SK-N-SH treated with all-trans-retinoic acid at 6 μM for 48 hours (cell line): ENCODE measurements at regions not wholly inside any gene's neighbourhood (a gene's known extent, or its start where the extent isn't known, plus 50 kb on each side); places are given as distances from the start of the nearest gene placed in this dataset.

Experiments used
- ARNTL ChIP-seq: fragments of 450-650 bp; formaldehyde crosslinking; IDR thresholded peaks from 2 replicates; pipeline ENCODE4 v1.5.0; 2020; ENCODE audit warnings: low read depth, mild to moderate bottlenecking, moderate library complexity, borderline replicate concordance
- BACH2 ChIP-seq: fragments of 250-450 bp; sonication (Bioruptor Pico); IDR thresholded peaks from 2 replicates; pipeline ENCODE4 v1.9.0; 2021; ENCODE audit warnings: mild to moderate bottlenecking, borderline replicate concordance
- ESRRG ChIP-seq: fragments of 250-450 bp; sonication (Bioruptor Pico); IDR thresholded peaks from 2 replicates; pipeline ENCODE4 v1.6.1; 2021; ENCODE audit warnings: mild to moderate bottlenecking
- POU6F1 ChIP-seq: fragments of 250-450 bp; sonication (Bioruptor Pico); IDR thresholded peaks from 2 replicates; pipeline ENCODE4 v1.8.0; 2021; ENCODE audit warnings: low read depth, mild to moderate bottlenecking, moderate library complexity, borderline replicate concordance
- PPARA ChIP-seq: fragments of 250-450 bp; sonication (Bioruptor Pico); IDR thresholded peaks from 2 replicates; pipeline ENCODE4 v1.5.0; 2020; ENCODE audit warnings: mild to moderate bottlenecking, borderline replicate concordance
- SNAI2 ChIP-seq: fragments of 250-450 bp; sonication (Bioruptor Pico); IDR thresholded peaks from 2 replicates; pipeline ENCODE4 v1.5.0; 2020; ENCODE audit warnings: mild to moderate bottlenecking, moderate library complexity
- ZFP3 ChIP-seq: fragments of 250-450 bp; sonication (Bioruptor Pico); IDR thresholded peaks from 2 replicates; pipeline ENCODE4 v1.5.0; 2020; ENCODE audit warnings: mild to moderate bottlenecking, moderate library complexity
- ZFP30 ChIP-seq: fragments of 450-650 bp; formaldehyde crosslinking; IDR thresholded peaks from 2 replicates; pipeline ENCODE4 v1.5.0; 2022; ENCODE audit warnings: mild to moderate bottlenecking, moderate library complexity
- ZNF565 ChIP-seq: fragments of 450-650 bp; formaldehyde crosslinking; conservative IDR thresholded peaks from 2 replicates; pipeline ENCODE4 v1.5.0; 2020; ENCODE audit warnings: low read depth, mild to moderate bottlenecking, moderate library complexity
- ZNF8 ChIP-seq: fragments of 450-650 bp; formaldehyde crosslinking; IDR thresholded peaks from 2 replicates; pipeline ENCODE4 v1.5.0; 2020; ENCODE audit warnings: mild to moderate bottlenecking, moderate library complexity
- TF ChIP-seq, protein P1 (sequence below): fragments of 250-450 bp; sonication (Bioruptor Pico); IDR thresholded peaks from 2 replicates; pipeline ENCODE4 v1.8.0; 2020; ENCODE audit warnings: mild to moderate bottlenecking, moderate library complexity, borderline replicate concordance
- TF ChIP-seq, protein P2 (sequence below): fragments of 250-450 bp; sonication (Bioruptor Pico); IDR thresholded peaks from 2 replicates; pipeline ENCODE4 v1.5.1; 2020; ENCODE audit warnings: low read depth, mild to moderate bottlenecking, moderate library complexity

DNA sequence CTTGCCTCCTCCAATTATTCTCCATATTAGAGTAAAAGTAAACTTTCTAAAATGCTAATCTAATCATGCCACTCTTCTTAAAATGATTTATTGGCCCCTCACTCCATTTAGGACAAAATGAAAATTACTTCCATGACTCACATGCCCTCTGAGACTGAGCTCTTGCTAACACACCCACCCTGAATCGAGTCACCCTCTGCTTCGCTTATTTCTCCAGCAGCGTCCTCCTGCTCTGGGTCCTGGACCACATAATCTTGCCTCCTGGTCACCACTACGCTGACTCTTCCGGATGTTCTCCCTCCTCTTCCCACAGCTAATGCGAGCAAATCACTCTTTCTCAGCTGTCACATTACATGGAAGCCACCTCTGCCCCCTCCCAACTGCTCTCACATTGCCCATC lies 384.0 kb upstream of the FZD8 start:
- TF ChIP-seq ZNF8 (no peak), BACH2 (CRISPR knock-in tag) (no peak), ZFP30 (CRISPR knock-in tag) (no peak), ESRRG (no peak), ZFP3 (no peak), ZNF565 (CRISPR knock-in tag) (no peak), PPARA (CRISPR knock-in tag) (no peak), SNAI2 (no peak), POU6F1 (CRISPR knock-in tag) (no peak), ARNTL (no peak)
- TF ChIP-seq, protein P1, sequence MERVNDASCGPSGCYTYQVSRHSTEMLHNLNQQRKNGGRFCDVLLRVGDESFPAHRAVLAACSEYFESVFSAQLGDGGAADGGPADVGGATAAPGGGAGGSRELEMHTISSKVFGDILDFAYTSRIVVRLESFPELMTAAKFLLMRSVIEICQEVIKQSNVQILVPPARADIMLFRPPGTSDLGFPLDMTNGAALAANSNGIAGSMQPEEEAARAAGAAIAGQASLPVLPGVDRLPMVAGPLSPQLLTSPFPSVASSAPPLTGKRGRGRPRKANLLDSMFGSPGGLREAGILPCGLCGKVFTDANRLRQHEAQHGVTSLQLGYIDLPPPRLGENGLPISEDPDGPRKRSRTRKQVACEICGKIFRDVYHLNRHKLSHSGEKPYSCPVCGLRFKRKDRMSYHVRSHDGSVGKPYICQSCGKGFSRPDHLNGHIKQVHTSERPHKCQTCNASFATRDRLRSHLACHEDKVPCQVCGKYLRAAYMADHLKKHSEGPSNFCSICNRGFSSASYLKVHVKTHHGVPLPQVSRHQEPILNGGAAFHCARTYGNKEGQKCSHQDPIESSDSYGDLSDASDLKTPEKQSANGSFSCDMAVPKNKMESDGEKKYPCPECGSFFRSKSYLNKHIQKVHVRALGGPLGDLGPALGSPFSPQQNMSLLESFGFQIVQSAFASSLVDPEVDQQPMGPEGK (CRISPR knock-in tag): no peak
- TF ChIP-seq, protein P2, sequence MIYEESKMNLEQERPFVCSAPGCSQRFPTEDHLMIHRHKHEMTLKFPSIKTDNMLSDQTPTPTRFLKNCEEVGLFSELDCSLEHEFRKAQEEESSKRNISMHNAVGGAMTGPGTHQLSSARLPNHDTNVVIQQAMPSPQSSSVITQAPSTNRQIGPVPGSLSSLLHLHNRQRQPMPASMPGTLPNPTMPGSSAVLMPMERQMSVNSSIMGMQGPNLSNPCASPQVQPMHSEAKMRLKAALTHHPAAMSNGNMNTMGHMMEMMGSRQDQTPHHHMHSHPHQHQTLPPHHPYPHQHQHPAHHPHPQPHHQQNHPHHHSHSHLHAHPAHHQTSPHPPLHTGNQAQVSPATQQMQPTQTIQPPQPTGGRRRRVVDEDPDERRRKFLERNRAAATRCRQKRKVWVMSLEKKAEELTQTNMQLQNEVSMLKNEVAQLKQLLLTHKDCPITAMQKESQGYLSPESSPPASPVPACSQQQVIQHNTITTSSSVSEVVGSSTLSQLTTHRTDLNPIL: no peak
